Stomach (tissue), 8 donors: ENCODE measurements at regions not wholly inside any gene's neighbourhood (a gene's known extent, or its start where the extent isn't known, plus 50 kb on each side); places are given as distances from the start of the nearest gene placed in this dataset.

Source experiments
- DNase-seq, 2 donors: peaks; one replicate each; pipeline versions ENCODE4 v3.0.0 to v3.0.0-alpha.2; 2013 to 2019
- H3K27ac ChIP-seq, 5 donors: fragments of 200-600 bp in 4 of 5; sonication (generic) in 4 of 5; one replicate each; pipeline ENCODE4 v1.5.1; 2013 to 2019; ENCODE audit warnings: mild to moderate bottlenecking in 1 of 5, moderate library complexity in 1 of 5
- H3K27me3 ChIP-seq, 3 donors: fragments of 200-600 bp; sonication (generic); one replicate each; pipeline ENCODE4 v1.5.1; 2017 to 2019; ENCODE audit warnings: mixed run types in 1 of 3
- H3K36me3 ChIP-seq, 4 donors: fragments of 200-600 bp; sonication (generic); 1 replicate in 3 of 4; 2 replicates in 1 of 4; pipeline ENCODE4 v1.5.1; 2016 to 2019
- H3K4me1 ChIP-seq, 4 donors: fragments of 200-600 bp; sonication (generic); one replicate each; pipeline ENCODE4 v1.5.1; 2016 to 2019
- H3K4me3 ChIP-seq, 4 donors: fragments of 200-600 bp; sonication (generic) in 3 of 4; one replicate each; pipeline ENCODE4 v1.5.1; 2016 to 2019; ENCODE audit warnings: mild to moderate bottlenecking in 1 of 4
- H3K9me3 ChIP-seq, 4 donors: fragments of 200-600 bp; sonication (generic); one replicate each; pipeline ENCODE4 v1.5.1; 2016 to 2019
- EP300 ChIP-seq: sonication (generic); formaldehyde crosslinking; IDR thresholded peaks from one replicate; pipeline ENCODE4 v1.6.1; 2017; ENCODE audit warnings: antibody characterized with exemption
- POLR2A ChIP-seq, 4 donors: fragments of 450-650 bp; IDR thresholded peaks; one replicate each; pipeline ENCODE4 v1.6.1; 2016; ENCODE audit warnings: antibody characterized with exemption in 4 of 4, control low read depth in 2 of 4, mild to moderate bottlenecking in 1 of 4, moderate library complexity in 1 of 4
- POLR2AphosphoS5 ChIP-seq, 3 donors: sonication (generic); formaldehyde crosslinking; IDR thresholded peaks; one replicate each; pipeline ENCODE4 v1.6.1; 2016; ENCODE audit warnings: antibody characterized with exemption in 3 of 3
- WGBS, 5 donors: extraction: QIAGEN DNeasy Blood & Tissue Kit in 3 of 5; methylation state at CpG; one replicate each; pipeline versions ENCODE4 v1.1.5 to v1.1.7; 2013 to 2018; 5-methylcytosine and 5-hydroxymethylcytosine counted together
- intact Hi-C: fragments of 100-400 bp; cut with DNase I; formaldehyde crosslinking; loops from one replicate; pipeline ENCODE4 v1.15.1; 2023; ENCODE audit warnings: low total_unique reads
- TF ChIP-seq, protein P1 (sequence below), 7 experiments: fragments of 450-650 bp in 4 of 7; fragments of 200-600 bp in 3 of 7; sonication (generic) in 3 of 7; IDR thresholded peaks; one replicate each; pipeline ENCODE4 v1.5.1; 2016 to 2019; ENCODE audit warnings: antibody characterized with exemption in 7 of 7, control low read depth in 2 of 7, mild to moderate bottlenecking in 1 of 7
- donor health status: healthy with polysubstance abuse.
- donor health status: Bipolar disorder and iron deficiency.
- donor health status: healthy.

- no peak for DNase-seq
- Histone ChIP-seq H3K4me3 (no peak overlapping the region), H3K4me1 (peaks cover 0 to 12% (median 3%) of the 10 kb centered on the region in 4 donors), H3K27ac (no peak overlapping the region), H3K36me3 (no peaks in the 10 kb centered on the region), H3K27me3 (no peaks in the 10 kb centered on the region), H3K9me3 (no peaks in the 10 kb centered on the region)
- intact Hi-C loops = no loop called here
- WGBS, 5 donors = 26 to 75% (median 46%) methylated on average over 8 of the region's 8 CpGs
- TF ChIP-seq, protein P1, sequence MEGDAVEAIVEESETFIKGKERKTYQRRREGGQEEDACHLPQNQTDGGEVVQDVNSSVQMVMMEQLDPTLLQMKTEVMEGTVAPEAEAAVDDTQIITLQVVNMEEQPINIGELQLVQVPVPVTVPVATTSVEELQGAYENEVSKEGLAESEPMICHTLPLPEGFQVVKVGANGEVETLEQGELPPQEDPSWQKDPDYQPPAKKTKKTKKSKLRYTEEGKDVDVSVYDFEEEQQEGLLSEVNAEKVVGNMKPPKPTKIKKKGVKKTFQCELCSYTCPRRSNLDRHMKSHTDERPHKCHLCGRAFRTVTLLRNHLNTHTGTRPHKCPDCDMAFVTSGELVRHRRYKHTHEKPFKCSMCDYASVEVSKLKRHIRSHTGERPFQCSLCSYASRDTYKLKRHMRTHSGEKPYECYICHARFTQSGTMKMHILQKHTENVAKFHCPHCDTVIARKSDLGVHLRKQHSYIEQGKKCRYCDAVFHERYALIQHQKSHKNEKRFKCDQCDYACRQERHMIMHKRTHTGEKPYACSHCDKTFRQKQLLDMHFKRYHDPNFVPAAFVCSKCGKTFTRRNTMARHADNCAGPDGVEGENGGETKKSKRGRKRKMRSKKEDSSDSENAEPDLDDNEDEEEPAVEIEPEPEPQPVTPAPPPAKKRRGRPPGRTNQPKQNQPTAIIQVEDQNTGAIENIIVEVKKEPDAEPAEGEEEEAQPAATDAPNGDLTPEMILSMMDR (IDR thresholded peaks at IDR 0.05) = no peak
- TF ChIP-seq POLR2A (IDR thresholded peaks at IDR 0.05) (no peak), EP300 (no peak), POLR2AphosphoS5 (IDR thresholded peaks at IDR 0.05) (no peak)
Measured at GRCh38 chr15:93182703-93183205, 93.7 kb upstream of the RGMA start.

DNA sequence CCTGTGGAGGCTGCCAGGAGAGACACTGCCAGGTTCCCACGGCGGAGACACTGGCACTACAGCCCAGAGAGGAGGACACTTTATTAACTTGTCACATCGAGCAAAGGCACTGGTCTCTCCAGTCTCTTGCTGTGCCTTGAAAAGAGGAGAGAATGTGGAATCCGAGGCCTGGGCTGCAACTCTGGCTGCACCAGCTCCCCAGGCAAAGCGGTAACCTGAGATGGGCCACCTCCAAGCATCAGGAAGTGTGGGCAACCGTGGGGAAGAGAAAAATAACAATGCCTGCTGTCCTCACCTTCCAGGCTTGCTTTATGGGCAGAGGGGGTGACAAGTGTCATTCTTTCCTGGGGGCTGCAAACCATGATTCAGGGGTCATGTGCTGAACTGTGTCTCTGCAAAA is 91.6 kb upstream of the RGMA start:
- no peaks in the 10 kb centered on the region for H3K27me3 ChIP-seq
- TF ChIP-seq POLR2AphosphoS5 (IDR thresholded peaks at IDR 0.05) (no peak), EP300 (no peak), POLR2A (IDR thresholded peaks at IDR 0.05) (no peak)
- TF ChIP-seq, protein P1 (IDR thresholded peaks at IDR 0.05) = no peak
- DNase-seq = no peak
- intact Hi-C loops = no loop called here
- H3K4me3 ChIP-seq = no peak overlapping the region
- H3K36me3 ChIP-seq = no peaks in the 10 kb centered on the region
- H3K4me1 ChIP-seq = peaks cover 0 to 12% (median 3%) of the 10 kb centered on the region in 4 donors
- 70 to 84% (median 72%) methylated on average over 5 to 6 of the region's 6 CpGs for WGBS, 5 donors
- no peaks in the 10 kb centered on the region for H3K9me3 ChIP-seq
- H3K27ac ChIP-seq = no peak overlapping the region

DNA sequence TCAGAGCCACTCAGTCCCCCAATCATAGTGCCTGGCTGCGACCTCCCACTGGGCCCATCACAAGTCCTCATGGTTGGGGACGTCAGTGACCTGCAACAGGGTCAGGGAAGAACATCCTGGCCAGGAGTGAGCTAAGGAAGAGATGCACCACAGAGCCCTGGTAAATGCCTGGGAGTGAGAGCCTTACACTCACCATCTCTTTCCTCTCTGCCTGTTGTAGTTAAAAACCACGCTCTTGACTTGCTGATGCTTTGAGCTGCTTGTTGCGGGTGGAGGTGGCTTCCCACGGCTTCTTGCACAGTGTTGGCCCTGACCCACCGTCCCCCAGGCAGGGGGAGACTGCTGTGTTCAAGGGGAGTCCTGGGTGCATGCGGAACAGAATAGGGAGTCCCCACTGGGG is 91.1 kb upstream of the RGMA start:
- H3K36me3 ChIP-seq = no peaks in the 10 kb centered on the region

DNA sequence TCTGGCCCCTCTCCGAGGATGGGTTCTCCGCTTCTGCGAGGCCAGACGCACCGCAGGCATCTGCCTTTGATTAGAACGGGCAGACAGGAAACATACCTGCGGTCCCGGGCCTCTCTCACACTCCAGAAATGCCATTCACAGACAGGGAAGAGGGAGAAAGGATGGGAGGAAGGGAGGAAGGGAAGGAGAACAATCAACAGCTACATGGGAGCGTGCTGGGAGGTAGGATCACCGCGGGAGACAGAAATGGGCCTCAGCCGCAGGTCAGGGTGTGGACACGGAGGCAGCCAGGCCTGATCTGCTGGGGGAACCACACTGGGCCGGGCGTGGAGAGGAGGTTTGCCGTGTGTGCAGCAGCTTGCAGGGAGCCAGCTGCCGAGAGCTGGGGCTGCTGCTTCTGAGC is 90.7 kb upstream of the RGMA start:
- 68 to 83% (median 79%) methylated on average over 17 of the region's 17 CpGs for WGBS, 5 donors
- Histone ChIP-seq H3K27ac (no peak overlapping the region), H3K4me3 (no peak overlapping the region), H3K36me3 (no peaks in the 10 kb centered on the region), H3K4me1 (peaks cover 0 to 12% (median 3%) of the 10 kb centered on the region in 4 donors), H3K27me3 (no peaks in the 10 kb centered on the region), H3K9me3 (no peaks in the 10 kb centered on the region)
- intact Hi-C loops = no loop called here
- no peak for DNase-seq
- TF ChIP-seq, protein P1 (IDR thresholded peaks at IDR 0.05) = no peak
- TF ChIP-seq POLR2AphosphoS5 (IDR thresholded peaks at IDR 0.05) (no peak), EP300 (no peak), POLR2A (IDR thresholded peaks at IDR 0.05) (no peak)

More for the DNA sequence above, 91.1 kb upstream of the RGMA start:
- no peak for DNase-seq
- intact Hi-C loops = no loop called here
- Histone ChIP-seq H3K27me3 (no peaks in the 10 kb centered on the region), H3K9me3 (no peaks in the 10 kb centered on the region), H3K4me3 (no peak overlapping the region), H3K4me1 (peaks cover 0 to 12% (median 3%) of the 10 kb centered on the region in 4 donors), H3K27ac (no peak overlapping the region)
- WGBS, 5 donors = 82 to 96% (median 90%) methylated on average over 7 of the region's 7 CpGs
- TF ChIP-seq POLR2A (IDR thresholded peaks at IDR 0.05) = no peak
- TF ChIP-seq, protein P1 (IDR thresholded peaks at IDR 0.05) = no peak
